Neural progenitor cell (in vitro differentiated cells): ENCODE measurements at regions not wholly inside any gene's neighbourhood (a gene's known extent, or its start where the extent isn't known, plus 50 kb on each side); places are given as distances from the start of the nearest gene placed in this dataset.

Experiments used
- DNase-seq: peaks from one replicate; pipeline ENCODE4 v3.0.0-alpha.2; 2016; ENCODE audit warnings: low spot score
- H2AFZ ChIP-seq: fragments of 200-600 bp; sonication (generic); replicated peaks from 2 replicates; pipeline ENCODE4 v1.6.1; 2016; ENCODE audit warnings: antibody characterized with exemption
- H3F3A ChIP-seq: fragments of 200-600 bp; sonication (generic); 2 replicates; pipeline ENCODE4 v1.6.1; 2016; ENCODE audit warnings: antibody characterized with exemption, low read depth
- H3K27ac ChIP-seq: fragments of 200-600 bp; sonication (generic); 2 replicates; pipeline ENCODE4 v1.5.1; 2016; ENCODE audit warnings: mild to moderate bottlenecking
- H3K27me3 ChIP-seq: fragments of 200-600 bp; sonication (generic); 2 replicates; pipeline ENCODE4 v1.6.1; 2016; ENCODE audit warnings: mild to moderate bottlenecking, moderate library complexity
- H3K36me3 ChIP-seq: fragments of 200-600 bp; sonication (generic); 2 replicates; pipeline ENCODE4 v1.5.1; 2016
- H3K4me1 ChIP-seq: fragments of 200-600 bp; sonication (generic); 2 replicates; pipeline ENCODE4 v1.6.1; 2016; ENCODE audit warnings: mixed run types
- H3K4me2 ChIP-seq: fragments of 200-600 bp; sonication (generic); 2 replicates; pipeline ENCODE4 v1.6.1; 2016
- H3K4me3 ChIP-seq: fragments of 200-600 bp; sonication (generic); 2 replicates; pipeline ENCODE4 v1.5.1; 2016
- H3K79me2 ChIP-seq: fragments of 200-600 bp; sonication (generic); 2 replicates; pipeline ENCODE4 v1.6.1; 2016; ENCODE audit warnings: low read depth
- H3K9ac ChIP-seq: fragments of 200-600 bp; sonication (generic); 2 replicates; pipeline ENCODE4 v1.6.1; 2016
- H3K9me3 ChIP-seq: fragments of 200-600 bp; sonication (generic); 2 replicates; pipeline ENCODE4 v1.5.1; 2016; ENCODE audit warnings: low read depth
- H4K20me1 ChIP-seq: fragments of 200-600 bp; sonication (generic); 2 replicates; pipeline ENCODE4 v1.6.1; 2016; ENCODE audit warnings: low read depth
- H3K27ac Mint-ChIP-seq: 3 replicates; pipeline ENCODE4 v1.8.0; 2021; ENCODE audit warnings: mixed read lengths
- H3K27me3 Mint-ChIP-seq: 2 replicates; pipeline ENCODE4 v1.8.0; 2022; ENCODE audit warnings: low read depth, mild to moderate bottlenecking, inconsistent platforms, moderate library complexity, mixed read lengths; ENCODE audit not compliant: insufficient read depth
- H3K36me3 Mint-ChIP-seq: 3 replicates; pipeline ENCODE4 v1.8.0; 2021; ENCODE audit warnings: mixed read lengths
- H3K4me1 Mint-ChIP-seq: 3 replicates; pipeline ENCODE4 v1.8.0; 2021; ENCODE audit warnings: mixed read lengths
- H3K4me3 Mint-ChIP-seq: 3 replicates; pipeline ENCODE4 v1.8.0; 2021; ENCODE audit warnings: mild to moderate bottlenecking, moderate library complexity, mixed read lengths
- H3K9me3 Mint-ChIP-seq: 3 replicates; pipeline ENCODE4 v1.8.0; 2020; ENCODE audit warnings: mixed read lengths
- EZH2 ChIP-seq: fragments of 200-600 bp; sonication (generic); IDR thresholded peaks from 2 replicates; pipeline ENCODE4 v1.6.1; 2017; ENCODE audit warnings: antibody characterized with exemption, mild to moderate bottlenecking, moderate library complexity
- TF ChIP-seq, protein P1 (sequence below): fragments of 200-600 bp; sonication (generic); IDR thresholded peaks from 2 replicates; pipeline ENCODE4 v1.5.1; 2017; ENCODE audit warnings: antibody characterized with exemption, mild to moderate bottlenecking

DNA sequence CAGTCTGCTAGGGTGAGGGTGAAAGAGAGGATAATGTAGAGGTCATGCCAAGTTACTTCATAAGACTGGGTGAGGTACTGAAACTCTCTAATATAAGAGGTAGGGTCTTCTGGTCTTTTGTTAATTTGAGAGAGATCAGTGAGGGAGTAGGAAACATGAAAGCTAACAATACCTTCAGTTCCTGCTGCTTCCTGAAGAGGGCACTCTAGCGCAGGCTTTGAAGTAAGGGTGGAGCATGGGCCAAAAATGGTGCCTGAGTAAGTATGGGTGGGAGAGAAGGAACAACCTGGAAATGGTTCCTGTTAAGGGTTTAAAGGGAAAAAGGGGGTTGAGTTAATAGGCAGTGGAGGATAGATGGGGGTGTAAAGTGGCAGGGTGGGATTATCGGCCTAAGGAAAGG is 2449.5 kb downstream of the TP53TG3F start:
- no peak for DNase-seq
- no peaks in the 10 kb centered on the region for H3K27me3 ChIP-seq
- H3K9me3 ChIP-seq = peaks cover 21% of the 10 kb centered on the region

GRCh38 chr16:35909351-35909954 is 2450.0 kb downstream of the TP53TG3F start:
- Histone ChIP-seq H3K79me2 (no peaks in the 10 kb centered on the region), H3K4me3 (no peak overlapping the region), H3F3A (no peaks in the 10 kb centered on the region), H3K9ac (no peak overlapping the region), H3K27ac (no peak overlapping the region), H4K20me1 (no peaks in the 10 kb centered on the region), H3K27me3 (no peaks in the 10 kb centered on the region), H3K36me3 (no peaks in the 10 kb centered on the region), H3K9me3 (peaks cover 17% of the 10 kb centered on the region), H2AFZ (no peak overlapping the region), H3K4me2 (no peak overlapping the region), H3K4me1 (no peaks in the 10 kb centered on the region)
- Mint-ChIP-seq H3K27me3 (peaks cover 10% of the 10 kb centered on the region), H3K27ac (no peak overlapping the region), H3K4me1 (no peaks in the 10 kb centered on the region), H3K36me3 (peaks cover 5% of the 10 kb centered on the region), H3K9me3 (peaks cover 81% of the 10 kb centered on the region), H3K4me3 (no peak overlapping the region)
- no peak for DNase-seq
- TF ChIP-seq, protein P1, sequence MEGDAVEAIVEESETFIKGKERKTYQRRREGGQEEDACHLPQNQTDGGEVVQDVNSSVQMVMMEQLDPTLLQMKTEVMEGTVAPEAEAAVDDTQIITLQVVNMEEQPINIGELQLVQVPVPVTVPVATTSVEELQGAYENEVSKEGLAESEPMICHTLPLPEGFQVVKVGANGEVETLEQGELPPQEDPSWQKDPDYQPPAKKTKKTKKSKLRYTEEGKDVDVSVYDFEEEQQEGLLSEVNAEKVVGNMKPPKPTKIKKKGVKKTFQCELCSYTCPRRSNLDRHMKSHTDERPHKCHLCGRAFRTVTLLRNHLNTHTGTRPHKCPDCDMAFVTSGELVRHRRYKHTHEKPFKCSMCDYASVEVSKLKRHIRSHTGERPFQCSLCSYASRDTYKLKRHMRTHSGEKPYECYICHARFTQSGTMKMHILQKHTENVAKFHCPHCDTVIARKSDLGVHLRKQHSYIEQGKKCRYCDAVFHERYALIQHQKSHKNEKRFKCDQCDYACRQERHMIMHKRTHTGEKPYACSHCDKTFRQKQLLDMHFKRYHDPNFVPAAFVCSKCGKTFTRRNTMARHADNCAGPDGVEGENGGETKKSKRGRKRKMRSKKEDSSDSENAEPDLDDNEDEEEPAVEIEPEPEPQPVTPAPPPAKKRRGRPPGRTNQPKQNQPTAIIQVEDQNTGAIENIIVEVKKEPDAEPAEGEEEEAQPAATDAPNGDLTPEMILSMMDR = no peak
- TF ChIP-seq EZH2 = no peak

More for the DNA sequence above, 2449.5 kb downstream of the TP53TG3F start:
- no peak overlapping the region for H2AFZ ChIP-seq
- Mint-ChIP-seq H3K9me3 (peaks cover 85% of the 10 kb centered on the region), H3K36me3 (peaks cover 5% of the 10 kb centered on the region), H3K27me3 (peaks cover 10% of the 10 kb centered on the region), H3K27ac (no peak overlapping the region), H3K4me1 (no peaks in the 10 kb centered on the region), H3K4me3 (no peak overlapping the region)
- no peaks in the 10 kb centered on the region for H3F3A ChIP-seq
- H3K27ac ChIP-seq = no peak overlapping the region
- no peak overlapping the region for H3K4me3 ChIP-seq
- H3K36me3 ChIP-seq = no peaks in the 10 kb centered on the region
- H3K4me1 ChIP-seq = no peaks in the 10 kb centered on the region
- H3K4me2 ChIP-seq = no peak overlapping the region
- no peak for TF ChIP-seq EZH2
- TF ChIP-seq, protein P1 = peak; percentile 18
- H3K9ac ChIP-seq = no peak overlapping the region
- H4K20me1 ChIP-seq = no peaks in the 10 kb centered on the region
- no peaks in the 10 kb centered on the region for H3K79me2 ChIP-seq

- Histone ChIP-seq H3F3A (no peaks in the 10 kb centered on the region), H3K27ac (no peak overlapping the region), H3K36me3 (no peaks in the 10 kb centered on the region), H3K27me3 (no peaks in the 10 kb centered on the region), H4K20me1 (no peaks in the 10 kb centered on the region), H2AFZ (no peak overlapping the region), H3K4me2 (no peak overlapping the region), H3K4me1 (no peaks in the 10 kb centered on the region), H3K9ac (no peak overlapping the region), H3K79me2 (no peaks in the 10 kb centered on the region), H3K9me3 (peaks cover 19% of the 10 kb centered on the region), H3K4me3 (no peak overlapping the region)
- H3K27me3 Mint-ChIP-seq = peaks cover 10% of the 10 kb centered on the region
- H3K36me3 Mint-ChIP-seq = peaks cover 5% of the 10 kb centered on the region
- H3K4me1 Mint-ChIP-seq = no peaks in the 10 kb centered on the region
- peaks cover 75% of the 10 kb centered on the region for H3K9me3 Mint-ChIP-seq
- no peak for TF ChIP-seq EZH2
- TF ChIP-seq, protein P1 = no peak
- no peak overlapping the region for H3K4me3 Mint-ChIP-seq
- DNase-seq = no peak
- H3K27ac Mint-ChIP-seq = no peak overlapping the region
These were observed 2451.0 kb downstream of the TP53TG3F start for GRCh38 chr16:35910409-35910808.
